Suprapubic skin (tissue), 4 donors: ENCODE measurements at regions not wholly inside any gene's neighbourhood (a gene's known extent, or its start where the extent isn't known, plus 50 kb on each side); places are given as distances from the start of the nearest gene placed in this dataset.

Source experiments
- POLR2A ChIP-seq, 2 donors: fragments of 450-650 bp; IDR thresholded peaks; one replicate each; pipeline ENCODE4 v1.6.1; 2017; ENCODE audit warnings: antibody characterized with exemption in 2 of 2, mild to moderate bottlenecking in 2 of 2, moderate library complexity in 2 of 2
- POLR2AphosphoS5 ChIP-seq, 3 donors: sonication (generic); formaldehyde crosslinking; IDR thresholded peaks; one replicate each; pipeline ENCODE4 v1.6.1; 2017; ENCODE audit warnings: antibody characterized with exemption in 3 of 3

GRCh38 chr2:129904532-129905446 is 74.7 kb upstream of the RAB6C start:
- TF ChIP-seq POLR2AphosphoS5 (IDR thresholded peaks at IDR 0.05) (no peak), POLR2A (IDR thresholded peaks at IDR 0.05) (no peak)
